SK-N-SH (cell line): ENCODE measurements at regions not wholly inside any gene's neighbourhood (a gene's known extent, or its start where the extent isn't known, plus 50 kb on each side); places are given as distances from the start of the nearest gene placed in this dataset.

Source experiments
- POLR2AphosphoS5 ChIP-seq: IDR thresholded peaks from 2 replicates; pipeline ENCODE4 v1.6.1; 2012; ENCODE audit warnings: low read depth, low read length
- RCOR1 ChIP-seq: fragments of 150-350 bp; IDR thresholded peaks from 2 replicates; pipeline ENCODE4 v1.6.1; 2017; ENCODE audit warnings: antibody characterized with exemption, low read length
- SIN3A ChIP-seq: IDR thresholded peaks from 2 replicates; pipeline ENCODE4 v1.6.1; 2012; ENCODE audit warnings: low read depth, mild to moderate bottlenecking, low read length, moderate library complexity, borderline replicate concordance
- TF ChIP-seq, protein P1 (sequence below): fragments of 200-600 bp; sonication (generic); IDR thresholded peaks from 2 replicates; pipeline ENCODE4 v1.6.1; 2017; ENCODE audit warnings: antibody characterized with exemption, mild to moderate bottlenecking, moderate library complexity
- TF ChIP-seq, protein P2 (sequence below): IDR thresholded peaks from 2 replicates; pipeline ENCODE4 v1.4.0; 2012; ENCODE audit warnings: low read depth, borderline replicate concordance
- TF ChIP-seq, protein P3 (sequence below): IDR thresholded peaks from 2 replicates; pipeline ENCODE4 v1.6.1; 2012; ENCODE audit warnings: mild to moderate bottlenecking, low read depth, low read length, moderate library complexity

DNA sequence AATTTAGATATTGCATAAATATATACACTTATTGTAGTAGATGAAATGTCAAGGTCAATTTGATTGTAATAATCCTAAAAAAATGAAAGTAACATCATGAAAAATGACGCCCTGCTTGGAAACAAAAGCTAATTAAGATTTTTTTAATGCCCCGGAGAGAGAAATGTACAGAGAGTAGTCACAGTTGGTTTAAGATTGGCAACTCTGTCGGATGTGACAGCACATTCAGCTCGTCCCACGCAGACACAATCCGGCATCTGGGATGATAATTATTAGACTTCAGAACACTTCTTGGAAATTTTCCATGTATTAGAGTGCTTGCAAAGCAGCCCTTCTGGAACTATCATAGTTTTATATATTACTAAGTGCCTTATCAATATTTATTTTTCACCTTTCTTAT, 478.0 kb downstream of the PDHA2 start:
- TF ChIP-seq, protein P1, sequence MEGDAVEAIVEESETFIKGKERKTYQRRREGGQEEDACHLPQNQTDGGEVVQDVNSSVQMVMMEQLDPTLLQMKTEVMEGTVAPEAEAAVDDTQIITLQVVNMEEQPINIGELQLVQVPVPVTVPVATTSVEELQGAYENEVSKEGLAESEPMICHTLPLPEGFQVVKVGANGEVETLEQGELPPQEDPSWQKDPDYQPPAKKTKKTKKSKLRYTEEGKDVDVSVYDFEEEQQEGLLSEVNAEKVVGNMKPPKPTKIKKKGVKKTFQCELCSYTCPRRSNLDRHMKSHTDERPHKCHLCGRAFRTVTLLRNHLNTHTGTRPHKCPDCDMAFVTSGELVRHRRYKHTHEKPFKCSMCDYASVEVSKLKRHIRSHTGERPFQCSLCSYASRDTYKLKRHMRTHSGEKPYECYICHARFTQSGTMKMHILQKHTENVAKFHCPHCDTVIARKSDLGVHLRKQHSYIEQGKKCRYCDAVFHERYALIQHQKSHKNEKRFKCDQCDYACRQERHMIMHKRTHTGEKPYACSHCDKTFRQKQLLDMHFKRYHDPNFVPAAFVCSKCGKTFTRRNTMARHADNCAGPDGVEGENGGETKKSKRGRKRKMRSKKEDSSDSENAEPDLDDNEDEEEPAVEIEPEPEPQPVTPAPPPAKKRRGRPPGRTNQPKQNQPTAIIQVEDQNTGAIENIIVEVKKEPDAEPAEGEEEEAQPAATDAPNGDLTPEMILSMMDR, result no peak
- TF ChIP-seq, protein P2, sequence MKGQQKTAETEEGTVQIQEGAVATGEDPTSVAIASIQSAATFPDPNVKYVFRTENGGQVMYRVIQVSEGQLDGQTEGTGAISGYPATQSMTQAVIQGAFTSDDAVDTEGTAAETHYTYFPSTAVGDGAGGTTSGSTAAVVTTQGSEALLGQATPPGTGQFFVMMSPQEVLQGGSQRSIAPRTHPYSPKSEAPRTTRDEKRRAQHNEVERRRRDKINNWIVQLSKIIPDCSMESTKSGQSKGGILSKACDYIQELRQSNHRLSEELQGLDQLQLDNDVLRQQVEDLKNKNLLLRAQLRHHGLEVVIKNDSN, result no peak
- TF ChIP-seq RCOR1 (no peak), POLR2AphosphoS5 (no peak), SIN3A (no peak)
- TF ChIP-seq, protein P3, sequence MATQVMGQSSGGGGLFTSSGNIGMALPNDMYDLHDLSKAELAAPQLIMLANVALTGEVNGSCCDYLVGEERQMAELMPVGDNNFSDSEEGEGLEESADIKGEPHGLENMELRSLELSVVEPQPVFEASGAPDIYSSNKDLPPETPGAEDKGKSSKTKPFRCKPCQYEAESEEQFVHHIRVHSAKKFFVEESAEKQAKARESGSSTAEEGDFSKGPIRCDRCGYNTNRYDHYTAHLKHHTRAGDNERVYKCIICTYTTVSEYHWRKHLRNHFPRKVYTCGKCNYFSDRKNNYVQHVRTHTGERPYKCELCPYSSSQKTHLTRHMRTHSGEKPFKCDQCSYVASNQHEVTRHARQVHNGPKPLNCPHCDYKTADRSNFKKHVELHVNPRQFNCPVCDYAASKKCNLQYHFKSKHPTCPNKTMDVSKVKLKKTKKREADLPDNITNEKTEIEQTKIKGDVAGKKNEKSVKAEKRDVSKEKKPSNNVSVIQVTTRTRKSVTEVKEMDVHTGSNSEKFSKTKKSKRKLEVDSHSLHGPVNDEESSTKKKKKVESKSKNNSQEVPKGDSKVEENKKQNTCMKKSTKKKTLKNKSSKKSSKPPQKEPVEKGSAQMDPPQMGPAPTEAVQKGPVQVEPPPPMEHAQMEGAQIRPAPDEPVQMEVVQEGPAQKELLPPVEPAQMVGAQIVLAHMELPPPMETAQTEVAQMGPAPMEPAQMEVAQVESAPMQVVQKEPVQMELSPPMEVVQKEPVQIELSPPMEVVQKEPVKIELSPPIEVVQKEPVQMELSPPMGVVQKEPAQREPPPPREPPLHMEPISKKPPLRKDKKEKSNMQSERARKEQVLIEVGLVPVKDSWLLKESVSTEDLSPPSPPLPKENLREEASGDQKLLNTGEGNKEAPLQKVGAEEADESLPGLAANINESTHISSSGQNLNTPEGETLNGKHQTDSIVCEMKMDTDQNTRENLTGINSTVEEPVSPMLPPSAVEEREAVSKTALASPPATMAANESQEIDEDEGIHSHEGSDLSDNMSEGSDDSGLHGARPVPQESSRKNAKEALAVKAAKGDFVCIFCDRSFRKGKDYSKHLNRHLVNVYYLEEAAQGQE, result no peak
